ENCODE measurements at regions not wholly inside any gene's neighbourhood (a gene's known extent, or its start where the extent isn't known, plus 50 kb on each side); places are given as distances from the start of the nearest gene placed in this dataset.

DNA sequence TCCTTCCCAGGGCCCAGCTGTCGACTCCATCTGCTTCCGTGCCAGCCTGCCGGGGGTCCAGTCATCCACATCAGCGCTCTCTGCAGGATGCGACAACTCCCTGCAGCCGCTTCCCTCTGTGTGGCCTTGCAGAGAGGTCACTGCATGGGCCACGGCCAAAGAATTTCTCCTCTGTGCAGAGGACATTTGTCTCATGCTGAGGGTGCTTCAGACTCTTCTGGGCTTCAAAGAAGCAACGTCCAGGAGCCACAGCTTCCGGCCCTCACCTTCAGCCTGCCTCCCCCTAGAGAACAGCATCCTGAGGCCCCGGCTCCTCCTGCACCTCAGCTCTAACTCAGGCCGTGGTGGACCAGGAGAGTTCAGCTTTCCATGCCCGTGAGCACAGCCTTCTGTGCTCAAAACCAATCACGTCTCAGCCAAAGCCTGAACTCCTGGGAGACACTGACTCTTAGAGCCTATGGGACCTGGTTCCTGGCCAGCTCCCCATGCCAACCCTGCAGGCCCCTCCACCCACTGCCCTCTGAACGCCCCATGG is 258.9 kb downstream of the BRD1 start:
- DNase-seq (ENCODE audit: low read depth in 2 of 2): no peak

- DNase-seq (ENCODE audit: low read depth in 2 of 2): no peak
These were observed 259.5 kb downstream of the BRD1 start for GRCh38 chr22:49567899-49568750.

- DNase-seq (ENCODE audit: low read depth in 2 of 2): no peak
These were observed 261.0 kb downstream of the BRD1 start for GRCh38 chr22:49566693-49567092.

DNA sequence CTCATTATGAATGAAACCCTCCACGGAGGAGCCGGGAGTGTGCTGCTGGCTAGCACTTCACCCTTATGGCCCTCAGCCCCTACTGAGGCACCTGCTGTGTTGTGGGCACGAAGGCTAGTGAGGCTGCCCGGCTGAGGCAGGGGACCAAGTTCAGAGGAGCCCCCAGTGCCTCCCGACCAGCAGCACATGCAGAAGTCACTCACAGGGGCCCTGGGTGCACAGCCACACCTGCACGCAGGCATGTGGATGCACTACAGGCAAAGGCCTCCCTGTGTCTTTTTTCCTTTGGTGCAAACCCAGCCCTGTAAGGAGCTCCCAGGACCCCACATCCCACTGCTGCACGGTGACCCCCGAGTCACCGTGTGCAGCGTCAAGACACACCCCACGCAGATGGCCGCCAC is 261.5 kb downstream of the BRD1 start:
- DNase-seq (ENCODE audit: low read depth in 2 of 2): no peak

- no peak for DNase-seq (ENCODE audit: low read depth in 2 of 2)
These were observed 262.2 kb downstream of the BRD1 start for GRCh38 chr22:49565516-49565855.

- no peak for DNase-seq (ENCODE audit: low read depth in 2 of 2)
These were observed 262.8 kb downstream of the BRD1 start for GRCh38 chr22:49564666-49565515.

- DNase-seq (ENCODE audit: low read depth in 2 of 2): no peak
These were observed 263.6 kb downstream of the BRD1 start for GRCh38 chr22:49564054-49564453.

- DNase-seq (ENCODE audit: low read depth in 2 of 2): no peak
These were observed 264.9 kb downstream of the BRD1 start for GRCh38 chr22:49562685-49563249.

- DNase-seq (ENCODE audit: low read depth in 2 of 2): no peak
These were observed 265.7 kb downstream of the BRD1 start for GRCh38 chr22:49561976-49562375.

DNA sequence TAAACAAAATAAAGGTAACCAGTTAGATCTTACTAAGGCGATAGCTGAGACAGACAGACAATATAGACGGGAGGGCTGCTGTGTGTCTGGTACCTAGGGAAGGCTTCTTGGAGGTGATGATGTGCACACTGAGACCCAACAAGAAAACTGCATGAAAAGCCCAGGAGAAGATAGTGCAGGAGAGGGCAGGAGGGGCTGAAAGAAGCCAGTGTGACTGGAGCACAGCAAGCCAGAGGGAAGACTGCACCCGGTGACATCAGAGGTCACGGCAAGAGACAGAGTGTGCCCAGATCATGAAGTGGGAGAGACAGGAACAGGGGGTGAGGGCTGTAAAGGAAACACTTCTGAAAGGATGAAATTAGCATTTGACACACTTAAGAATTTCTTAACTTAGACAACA is 266.3 kb downstream of the BRD1 start:
- DNase-seq (ENCODE audit: low read depth in 2 of 2): no peak

- DNase-seq (ENCODE audit: low read depth in 2 of 2): no peak
These were observed 272.1 kb downstream of the BRD1 start for GRCh38 chr22:49555526-49555925.

GRCh38 chr22:49554741-49555140 is 272.9 kb downstream of the BRD1 start:
- no peak for DNase-seq (ENCODE audit: low read depth in 2 of 2)

DNA sequence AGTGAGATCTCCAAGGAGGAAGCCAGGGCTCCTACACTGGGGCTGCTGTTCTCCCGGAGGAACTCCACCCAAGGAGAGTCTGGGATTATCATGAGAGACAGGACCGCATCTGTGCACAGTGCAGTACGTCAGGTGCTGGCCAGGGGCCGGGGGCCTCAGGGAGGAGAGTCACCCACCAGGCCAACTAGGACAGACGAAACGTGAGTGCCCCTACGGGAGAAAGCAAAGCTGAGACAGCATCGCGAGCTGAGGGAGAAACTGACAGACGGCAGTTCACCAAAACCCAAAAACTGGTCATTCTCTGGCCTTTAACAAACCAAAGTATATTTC is 273.4 kb downstream of the BRD1 start:
- DNase-seq (ENCODE audit: low read depth in 2 of 2): no peak

DNA sequence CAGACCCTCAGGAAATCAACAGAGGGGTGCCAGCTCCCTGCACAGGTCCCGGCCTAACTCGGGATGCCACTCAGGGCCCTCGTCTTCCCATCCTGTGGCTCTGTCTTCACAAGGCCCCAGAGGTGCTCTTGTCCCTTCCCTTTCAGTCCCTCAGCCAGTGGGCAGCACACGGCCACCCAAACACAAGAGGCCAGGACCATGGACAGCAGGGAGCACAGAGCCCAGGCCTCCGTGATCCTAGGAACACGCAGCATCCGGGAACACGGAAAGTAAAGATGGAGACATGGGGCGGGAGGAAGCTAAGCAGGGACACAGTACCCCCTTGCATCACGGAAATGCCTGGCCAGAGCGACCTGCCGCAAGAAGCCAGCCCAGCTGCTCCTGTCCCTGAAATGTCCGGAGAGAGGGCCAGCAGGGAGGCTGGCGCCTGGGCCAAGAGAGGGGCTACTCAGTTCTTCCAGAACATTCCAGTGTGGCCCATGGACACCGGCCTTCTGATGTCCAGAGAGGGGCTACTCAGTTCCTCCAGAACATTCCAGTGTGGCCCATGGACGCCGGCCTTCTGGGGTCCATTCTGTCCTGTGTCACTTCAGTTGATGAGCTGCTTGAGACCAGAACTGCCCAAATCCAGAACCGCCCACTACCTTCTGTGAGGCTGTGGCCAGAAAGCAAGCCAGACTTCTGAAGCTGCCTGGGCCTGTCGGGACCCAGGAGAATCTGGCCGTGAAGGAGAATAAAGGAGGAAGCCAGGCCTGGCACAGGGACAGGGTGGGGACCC is 274.0 kb downstream of the BRD1 start:
- no peak for DNase-seq (ENCODE audit: low read depth in 2 of 2)

DNA sequence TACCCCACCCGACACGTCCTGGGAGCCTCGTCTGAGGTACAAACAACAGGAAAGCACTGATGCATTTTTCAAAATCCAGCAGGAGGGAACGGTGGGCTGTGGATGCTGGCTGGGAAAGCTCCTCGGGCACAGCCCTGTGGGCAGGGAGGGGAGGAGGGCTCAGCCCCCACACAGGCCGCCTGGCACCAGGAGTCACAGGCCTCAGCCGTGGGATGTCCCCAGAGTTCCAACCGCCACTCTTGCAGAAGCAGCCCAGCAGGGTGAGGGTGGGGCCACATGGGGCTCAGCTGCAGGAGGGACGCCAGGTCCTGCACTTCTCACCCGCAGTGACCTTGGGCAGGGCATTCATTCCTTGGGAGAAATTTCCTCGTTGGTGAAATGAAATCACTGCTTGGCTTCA is 274.6 kb downstream of the BRD1 start:
- DNase-seq (ENCODE audit: low read depth in 2 of 2): no peak

- DNase-seq (ENCODE audit: low read depth in 2 of 2): no peak
These were observed 275.6 kb downstream of the BRD1 start for GRCh38 chr22:49551897-49552614.

DNA sequence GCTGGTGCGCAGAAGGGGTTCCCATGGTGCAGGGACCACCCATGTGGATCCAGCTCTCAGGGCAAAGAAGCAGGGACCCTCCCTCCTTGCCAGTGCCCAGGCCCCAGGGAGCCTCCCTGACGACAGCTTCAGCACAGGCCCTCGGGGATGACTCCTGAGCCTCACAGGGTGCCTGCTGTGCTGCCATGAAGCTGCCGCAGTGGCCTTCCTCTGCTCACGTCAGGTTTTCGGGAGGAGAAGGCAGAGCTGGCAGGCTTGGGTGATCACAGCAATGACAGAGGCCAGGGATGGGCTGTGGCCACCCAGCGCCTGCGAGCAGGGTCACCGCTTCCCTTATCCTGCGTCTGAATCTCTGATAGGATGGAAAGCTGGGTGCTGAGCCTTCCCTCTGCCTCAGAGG is 276.2 kb downstream of the BRD1 start:
- no peak for DNase-seq (ENCODE audit: low read depth in 2 of 2)

GRCh38 chr22:49550766-49551362 is 276.8 kb downstream of the BRD1 start:
- DNase-seq (ENCODE audit: low read depth in 2 of 2): no peak

DNA sequence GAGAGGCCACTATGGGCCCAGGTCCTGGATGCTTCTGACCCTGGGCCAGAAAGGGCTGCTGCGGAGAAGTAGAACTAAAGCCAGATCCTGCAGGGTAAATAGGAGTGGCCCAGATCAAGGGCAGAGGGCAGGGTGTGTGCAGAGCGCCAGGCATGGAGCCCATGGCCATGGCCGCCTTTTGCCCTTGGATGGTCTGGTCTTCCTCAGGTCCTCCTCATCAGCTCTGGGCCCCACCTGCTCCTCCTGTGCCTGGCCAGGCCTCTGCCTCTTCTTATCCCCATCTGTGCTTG is 277.6 kb downstream of the BRD1 start:
- DNase-seq (ENCODE audit: low read depth in 2 of 2): no peak

DNA sequence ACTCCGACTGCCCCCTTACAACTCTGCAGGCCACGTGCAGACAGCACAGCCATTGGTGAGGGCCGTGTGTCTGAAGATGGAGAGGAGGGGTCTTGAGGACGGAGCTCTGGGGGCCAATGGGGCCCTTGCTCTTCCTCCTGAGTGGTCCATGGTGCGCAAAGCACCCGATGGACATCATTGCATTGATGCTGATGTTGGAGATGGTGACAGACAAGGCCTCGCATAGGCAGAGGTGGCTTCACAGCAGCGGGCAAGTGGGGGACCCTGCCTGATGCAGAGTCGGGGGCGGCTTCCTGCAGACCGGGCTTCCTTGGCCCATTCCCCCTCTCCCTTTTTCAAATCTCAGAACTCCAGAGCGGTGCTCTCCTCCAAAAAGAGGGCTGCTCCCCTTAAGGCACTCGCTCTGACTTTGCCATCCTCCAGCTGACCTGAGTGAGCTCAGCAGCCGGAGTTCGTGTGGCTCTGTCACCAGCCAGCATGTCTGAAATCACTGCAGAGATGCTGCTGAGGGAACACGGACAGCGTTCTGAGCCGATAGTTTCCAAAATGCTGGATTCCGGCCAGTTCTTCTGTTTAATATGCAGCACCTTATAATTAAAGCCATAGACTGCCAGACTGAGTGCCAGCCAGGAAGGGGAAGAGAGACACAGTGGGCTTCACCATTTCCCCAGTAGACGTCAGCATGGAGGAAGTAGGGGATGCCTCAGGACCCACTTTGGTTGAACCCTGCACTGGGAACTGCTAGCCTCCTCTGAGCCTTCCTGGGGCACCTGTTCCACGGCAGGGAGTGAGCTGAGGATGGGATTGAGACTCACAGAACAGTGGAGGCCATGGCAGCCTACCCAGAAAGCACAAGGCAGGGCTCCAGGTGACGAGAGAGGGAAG is 278.2 kb downstream of the BRD1 start:
- no peak for DNase-seq (ENCODE audit: low read depth in 2 of 2)
